Coronary artery (tissue), 2 donors: ENCODE measurements at regions not wholly inside any gene's neighbourhood (a gene's known extent, or its start where the extent isn't known, plus 50 kb on each side); places are given as distances from the start of the nearest gene placed in this dataset.
"Not testable (repeated sequence)": the region's sequence is repeated elsewhere in the genome, so short reads cannot be mapped to it uniquely, and the experiment has no call there.

Experiments used
- DNase-seq: peaks from one replicate; pipeline ENCODE4 v3.0.0-alpha.2; 2017; ENCODE audit warnings: low spot score
- H3K27ac ChIP-seq, 2 donors: fragments of 200-600 bp; sonication (generic); one replicate each; pipeline ENCODE4 v1.5.1; 2016 to 2019
- H3K4me3 ChIP-seq: fragments of 200-600 bp; sonication (generic); 2 replicates; pipeline ENCODE4 v1.5.1; 2016; ENCODE audit warnings: mild to moderate bottlenecking, moderate library complexity
- TF ChIP-seq, protein P1 (sequence below): fragments of 200-600 bp; sonication (generic); IDR thresholded peaks from one replicate; pipeline ENCODE4 v1.5.1; 2019; ENCODE audit warnings: antibody characterized with exemption

DNA sequence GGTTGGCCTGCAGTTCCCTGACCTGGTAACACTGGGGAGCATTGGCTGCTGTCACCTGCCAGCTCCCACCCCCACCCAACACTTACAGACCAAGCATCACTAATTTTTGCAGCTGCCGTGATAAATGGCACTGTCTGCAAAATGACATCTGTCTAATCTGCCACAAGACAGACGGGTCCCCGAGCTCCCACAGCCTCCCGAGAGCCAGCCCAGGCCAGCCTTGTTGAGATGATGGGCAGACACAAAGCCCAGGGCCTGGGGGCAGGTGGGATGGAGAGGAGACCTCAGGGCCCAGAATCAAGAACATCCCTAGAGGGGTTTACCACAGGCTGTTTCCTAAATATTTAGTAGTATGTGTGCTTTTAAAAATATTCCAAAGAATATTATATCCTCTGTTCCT is 203.4 kb downstream of the TBC1D2B start:
- TF ChIP-seq, protein P1, sequence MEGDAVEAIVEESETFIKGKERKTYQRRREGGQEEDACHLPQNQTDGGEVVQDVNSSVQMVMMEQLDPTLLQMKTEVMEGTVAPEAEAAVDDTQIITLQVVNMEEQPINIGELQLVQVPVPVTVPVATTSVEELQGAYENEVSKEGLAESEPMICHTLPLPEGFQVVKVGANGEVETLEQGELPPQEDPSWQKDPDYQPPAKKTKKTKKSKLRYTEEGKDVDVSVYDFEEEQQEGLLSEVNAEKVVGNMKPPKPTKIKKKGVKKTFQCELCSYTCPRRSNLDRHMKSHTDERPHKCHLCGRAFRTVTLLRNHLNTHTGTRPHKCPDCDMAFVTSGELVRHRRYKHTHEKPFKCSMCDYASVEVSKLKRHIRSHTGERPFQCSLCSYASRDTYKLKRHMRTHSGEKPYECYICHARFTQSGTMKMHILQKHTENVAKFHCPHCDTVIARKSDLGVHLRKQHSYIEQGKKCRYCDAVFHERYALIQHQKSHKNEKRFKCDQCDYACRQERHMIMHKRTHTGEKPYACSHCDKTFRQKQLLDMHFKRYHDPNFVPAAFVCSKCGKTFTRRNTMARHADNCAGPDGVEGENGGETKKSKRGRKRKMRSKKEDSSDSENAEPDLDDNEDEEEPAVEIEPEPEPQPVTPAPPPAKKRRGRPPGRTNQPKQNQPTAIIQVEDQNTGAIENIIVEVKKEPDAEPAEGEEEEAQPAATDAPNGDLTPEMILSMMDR: no peak
- DNase-seq: no peak
- Histone ChIP-seq H3K4me3 (no peak overlapping the region), H3K27ac (no peak overlapping the region)

DNA sequence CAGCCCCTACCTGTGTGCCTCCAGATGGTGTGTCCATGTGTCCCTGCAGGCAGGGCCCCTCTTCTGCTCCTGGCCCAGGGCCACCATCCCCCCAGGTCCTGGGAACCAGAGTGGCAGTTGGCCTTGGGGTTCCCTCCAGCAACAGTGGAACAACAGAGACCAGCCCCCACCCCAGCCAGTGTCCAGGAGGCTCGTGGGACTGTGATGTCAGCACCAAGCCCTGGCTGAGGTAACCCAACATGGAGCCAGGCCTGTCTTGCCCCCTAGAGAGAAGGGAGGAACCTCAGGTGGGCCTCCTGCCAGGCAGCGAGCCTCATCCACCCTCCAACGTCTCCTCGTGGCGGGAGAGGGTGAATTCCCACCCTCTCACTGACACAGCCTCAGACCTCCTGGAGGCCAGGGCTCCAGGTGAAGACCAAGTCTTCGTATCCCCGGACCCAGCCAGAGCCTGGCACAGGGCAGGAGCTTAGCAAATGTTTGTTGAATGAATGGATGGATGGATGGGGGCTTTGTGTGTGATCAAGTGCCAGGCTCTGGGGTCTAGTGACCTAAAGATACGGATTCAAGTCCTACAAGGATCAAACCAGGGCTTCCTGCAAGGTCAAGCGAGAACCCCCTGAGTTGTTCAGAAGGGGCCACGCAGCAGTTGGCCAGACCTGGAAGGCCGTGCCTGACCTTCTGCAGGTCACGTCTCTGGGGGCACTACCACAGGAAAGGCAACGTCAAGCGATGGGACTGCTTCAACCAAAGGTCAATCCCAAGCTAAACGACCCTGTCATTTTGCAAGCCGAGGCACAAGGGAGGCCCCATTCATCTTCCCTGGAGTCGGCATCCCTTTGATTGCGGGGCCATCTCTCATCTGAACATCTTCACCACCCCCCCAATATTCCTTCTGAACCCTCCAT is 204.7 kb downstream of the TBC1D2B start:
- not testable (repeated sequence) for H3K4me3 ChIP-seq, H3K27ac ChIP-seq, DNase-seq

DNA sequence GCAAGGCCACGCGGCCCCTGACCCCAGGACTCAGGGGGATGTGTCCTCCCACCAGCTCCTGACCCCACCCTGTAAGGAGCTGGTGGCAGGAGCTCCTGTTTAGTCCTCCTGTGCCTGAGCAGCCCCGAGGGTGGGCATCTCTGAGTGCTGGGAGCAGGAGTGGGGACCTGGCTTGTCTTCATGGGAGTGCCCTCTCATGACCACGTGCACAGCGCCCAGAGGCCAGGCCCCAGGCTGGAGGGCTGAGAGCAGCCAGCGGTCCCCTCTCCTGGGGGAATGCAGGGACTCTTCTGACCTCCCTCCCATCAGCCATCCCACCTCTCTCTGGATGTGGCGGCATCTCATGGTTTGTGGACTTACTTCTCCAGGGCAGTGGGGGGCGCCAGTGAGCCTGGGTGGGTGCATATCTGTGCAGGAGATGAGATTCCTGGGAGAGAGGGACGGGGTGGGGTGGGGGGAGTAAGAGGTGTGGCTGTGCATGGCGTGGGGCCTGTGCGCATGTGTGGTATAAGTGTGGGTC is 205.6 kb downstream of the TBC1D2B start:
- no peak overlapping the region for H3K4me3 ChIP-seq
- DNase-seq: no peak
- TF ChIP-seq, protein P1: no peak
- H3K27ac ChIP-seq: no peak overlapping the region

DNA sequence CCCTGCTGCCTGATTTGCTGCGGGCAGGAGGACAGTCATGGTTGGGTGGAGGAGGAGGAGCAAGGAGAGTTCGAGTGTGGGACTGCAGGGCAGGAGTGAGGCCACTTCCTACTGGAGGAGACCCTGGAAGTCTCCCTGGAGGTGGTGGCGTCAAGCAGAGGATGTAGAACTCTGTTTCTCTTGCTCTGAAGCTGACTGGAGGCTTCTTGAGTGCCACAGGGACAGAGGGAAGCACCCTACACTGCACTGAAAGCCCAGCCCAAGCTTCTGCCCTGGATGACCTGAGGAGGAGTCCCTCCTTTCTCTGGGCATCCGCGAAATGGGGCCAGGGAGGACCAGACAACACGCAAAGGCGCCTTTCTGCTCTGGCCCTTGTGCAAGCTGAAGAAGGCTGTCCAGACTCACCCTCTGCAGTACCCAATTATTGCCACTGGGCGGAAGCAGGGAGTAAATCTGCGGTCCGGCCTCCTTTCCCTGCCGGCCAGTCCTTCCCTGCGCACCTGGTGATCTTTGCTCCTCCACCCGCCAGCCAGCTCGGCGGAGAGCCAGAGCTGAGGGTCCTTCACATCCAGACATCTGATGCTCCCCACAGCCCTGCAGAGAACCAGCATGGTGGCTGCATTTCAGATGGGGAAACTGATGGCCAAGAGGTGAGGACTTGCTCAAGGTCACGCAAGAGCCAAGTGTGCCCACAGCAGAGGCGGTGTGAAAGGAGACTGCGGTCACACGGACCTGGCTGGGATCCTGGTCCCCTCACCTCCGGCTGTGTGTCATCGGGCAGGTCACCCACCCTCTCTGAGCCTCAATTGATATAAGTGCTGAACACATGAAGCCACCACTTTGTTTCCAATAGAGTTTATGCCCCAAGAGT is 207.1 kb downstream of the TBC1D2B start:
- Histone ChIP-seq H3K27ac (no peak overlapping the region), H3K4me3 (no peak overlapping the region)
- TF ChIP-seq, protein P1: peak; percentile 91
- DNase-seq: no peak

GRCh38 chr15:77869021-77869895 is 208.3 kb downstream of the TBC1D2B start:
- no peak overlapping the region for H3K27ac ChIP-seq
- DNase-seq: no peak
- TF ChIP-seq, protein P1: no peak
- H3K4me3 ChIP-seq: no peak overlapping the region

DNA sequence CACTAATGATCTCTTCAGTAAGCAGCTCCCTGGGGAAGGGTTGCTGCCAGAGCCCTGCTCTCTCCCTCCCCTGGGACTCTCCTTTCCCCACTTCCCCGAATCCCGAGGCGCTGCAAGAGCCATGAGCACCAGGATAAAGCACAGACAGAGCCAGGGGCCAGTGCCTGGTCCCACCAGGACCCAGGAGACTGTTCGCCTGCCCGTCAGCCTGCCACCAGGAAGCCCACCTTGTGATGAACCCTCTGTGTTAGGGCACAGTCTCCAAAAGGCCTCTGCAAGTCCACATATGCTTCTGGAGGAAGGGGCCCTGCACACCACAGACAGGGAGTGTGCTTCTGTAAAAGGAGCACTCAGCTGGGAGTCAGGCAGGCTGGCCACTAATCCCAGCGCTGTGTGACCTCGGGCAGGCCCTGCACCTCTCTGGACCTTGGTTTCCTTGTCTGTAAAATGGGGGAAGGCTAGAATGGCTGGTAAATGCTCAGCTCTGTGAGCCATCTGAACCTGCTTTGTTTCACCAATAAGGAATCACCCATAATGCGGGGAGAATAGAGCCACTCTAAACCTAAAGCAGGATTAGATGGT is 209.4 kb downstream of the TBC1D2B start:
- not testable (repeated sequence) for H3K4me3 ChIP-seq, H3K27ac ChIP-seq, DNase-seq

GRCh38 chr15:77867266-77868047 is 210.1 kb downstream of the TBC1D2B start:
- TF ChIP-seq, protein P1: no peak
- H3K27ac ChIP-seq: no peak overlapping the region
- no peak for DNase-seq
- H3K4me3 ChIP-seq: no peak overlapping the region
